ENCODE measurements at regions not wholly inside any gene's neighbourhood (a gene's known extent, or its start where the extent isn't known, plus 50 kb on each side); places are given as distances from the start of the nearest gene placed in this dataset.

GRCh38 chr13:64074971-64075474, 2659.4 kb upstream of the PCDH20 start:
- no peak for TF ChIP-seq CTCF (conservative IDR thresholded peaks at IDR 0.05)
- no peak overlapping the region for H3K27ac ChIP-seq

GRCh38 chr13:64073203-64073602, 2657.6 kb upstream of the PCDH20 start:
- no peak for TF ChIP-seq CTCF (conservative IDR thresholded peaks at IDR 0.05)
- no peak overlapping the region for H3K27ac ChIP-seq

- no peak for TF ChIP-seq CTCF (conservative IDR thresholded peaks at IDR 0.05)
Observed at GRCh38 chr13:64071352-64071751, 2655.7 kb upstream of the PCDH20 start.

GRCh38 chr13:64069892-64070291, 2654.2 kb upstream of the PCDH20 start:
- no peak for TF ChIP-seq CTCF (conservative IDR thresholded peaks at IDR 0.05)
- no peak overlapping the region for H3K27ac ChIP-seq

More at GRCh38 chr13:64071352-64071751, 2655.7 kb upstream of the PCDH20 start:
- H3K27ac ChIP-seq, result no peak overlapping the region

GRCh38 chr13:64066711-64067110, 2651.1 kb upstream of the PCDH20 start:
- TF ChIP-seq CTCF (conservative IDR thresholded peaks at IDR 0.05), result no peak
- no peak overlapping the region for H3K27ac ChIP-seq

- TF ChIP-seq CTCF (conservative IDR thresholded peaks at IDR 0.05), result no peak
- H3K27ac ChIP-seq, result no peak overlapping the region
Observed at GRCh38 chr13:64061649-64062048, 2646.0 kb upstream of the PCDH20 start.

- no peak overlapping the region for H3K27ac ChIP-seq
- no peak for TF ChIP-seq CTCF (conservative IDR thresholded peaks at IDR 0.05)
Observed at GRCh38 chr13:64057372-64058020, 2641.8 kb upstream of the PCDH20 start.
